ENCODE measurements at regions not wholly inside any gene's neighbourhood (a gene's known extent, or its start where the extent isn't known, plus 50 kb on each side); places are given as distances from the start of the nearest gene placed in this dataset.

DNA sequence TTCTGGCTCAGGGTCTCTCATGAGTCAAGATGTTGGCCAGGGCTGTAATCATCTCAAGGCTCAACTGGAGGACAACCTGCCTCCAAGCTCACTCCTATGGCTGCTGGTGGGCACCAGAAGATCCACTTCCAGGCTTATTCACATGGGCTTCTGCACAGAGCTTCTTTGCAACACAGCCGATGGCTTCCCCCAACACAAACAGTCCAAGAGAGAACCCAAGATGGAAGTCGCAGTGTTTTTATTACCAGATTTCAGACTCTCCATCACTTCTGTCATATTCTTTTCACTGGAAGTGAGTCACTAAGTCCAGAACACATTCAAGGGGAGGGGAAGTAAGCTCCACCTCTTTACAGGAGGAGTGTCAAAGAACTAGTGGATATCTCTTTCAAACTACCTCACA is 75.5 kb downstream of the CD164 start:
- TF ChIP-seq, protein P1, sequence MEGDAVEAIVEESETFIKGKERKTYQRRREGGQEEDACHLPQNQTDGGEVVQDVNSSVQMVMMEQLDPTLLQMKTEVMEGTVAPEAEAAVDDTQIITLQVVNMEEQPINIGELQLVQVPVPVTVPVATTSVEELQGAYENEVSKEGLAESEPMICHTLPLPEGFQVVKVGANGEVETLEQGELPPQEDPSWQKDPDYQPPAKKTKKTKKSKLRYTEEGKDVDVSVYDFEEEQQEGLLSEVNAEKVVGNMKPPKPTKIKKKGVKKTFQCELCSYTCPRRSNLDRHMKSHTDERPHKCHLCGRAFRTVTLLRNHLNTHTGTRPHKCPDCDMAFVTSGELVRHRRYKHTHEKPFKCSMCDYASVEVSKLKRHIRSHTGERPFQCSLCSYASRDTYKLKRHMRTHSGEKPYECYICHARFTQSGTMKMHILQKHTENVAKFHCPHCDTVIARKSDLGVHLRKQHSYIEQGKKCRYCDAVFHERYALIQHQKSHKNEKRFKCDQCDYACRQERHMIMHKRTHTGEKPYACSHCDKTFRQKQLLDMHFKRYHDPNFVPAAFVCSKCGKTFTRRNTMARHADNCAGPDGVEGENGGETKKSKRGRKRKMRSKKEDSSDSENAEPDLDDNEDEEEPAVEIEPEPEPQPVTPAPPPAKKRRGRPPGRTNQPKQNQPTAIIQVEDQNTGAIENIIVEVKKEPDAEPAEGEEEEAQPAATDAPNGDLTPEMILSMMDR (IDR thresholded peaks at IDR 0.05; ENCODE audit: extremely low read depth in 1 of 2, insufficient read depth in 1 of 2, low read depth in 1 of 2, low read length in 2 of 2), result no peak
- TF ChIP-seq POLR2A (IDR thresholded peaks at IDR 0.05; ENCODE audit: low read depth, low read length), result no peak
- TF ChIP-seq, protein P2, sequence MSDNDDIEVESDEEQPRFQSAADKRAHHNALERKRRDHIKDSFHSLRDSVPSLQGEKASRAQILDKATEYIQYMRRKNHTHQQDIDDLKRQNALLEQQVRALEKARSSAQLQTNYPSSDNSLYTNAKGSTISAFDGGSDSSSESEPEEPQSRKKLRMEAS (IDR thresholded peaks at IDR 0.05; ENCODE audit: insufficient read depth, insufficient read length), result no peak
- TF ChIP-seq POLR2AphosphoS5 (IDR thresholded peaks at IDR 0.05; ENCODE audit: insufficient read depth, low read depth, low read length), result no peak
- no peak for TF ChIP-seq EZH2 (IDR thresholded peaks at IDR 0.05; ENCODE audit: borderline replicate concordance, low read depth, low read length, severe bottlenecking)
- no peak for TF ChIP-seq JUN (IDR thresholded peaks at IDR 0.05; ENCODE audit: borderline replicate concordance, insufficient read depth, insufficient read length, low read depth)
